K562 (cell line): ENCODE measurements at regions not wholly inside any gene's neighbourhood (a gene's known extent, or its start where the extent isn't known, plus 50 kb on each side); places are given as distances from the start of the nearest gene placed in this dataset.

Experiments
- BCOR ChIP-seq: fragments of 450-650 bp; IDR thresholded peaks from 2 replicates; pipeline ENCODE4 v1.6.1; 2016
- CHD4 ChIP-seq: fragments of 200-600 bp; sonication (generic); IDR thresholded peaks from 3 replicates; pipeline ENCODE4 v1.6.1; 2012; ENCODE audit warnings: low read depth, mild to moderate bottlenecking, mixed read lengths, low read length, inconsistent platforms; ENCODE audit not compliant: insufficient read depth, insufficient replicate concordance, poor library complexity, severe bottlenecking
- ETV5 ChIP-seq: sonication (generic); formaldehyde crosslinking; IDR thresholded peaks from 2 replicates; pipeline ENCODE4 v1.4.0; 2020; ENCODE audit warnings: low read depth, mild to moderate bottlenecking, missing genetic modification reagents
- FOXA3 ChIP-seq, 2 experiments: fragments of 450-650 bp in 1 of 2; sonication (generic) in 1 of 2; formaldehyde crosslinking; IDR thresholded peaks in 1 of 2; conservative IDR thresholded peaks in 1 of 2; 2 replicates each; pipeline versions ENCODE4 v1.4.0 to v1.8.0; 2020 to 2022; ENCODE audit warnings: mild to moderate bottlenecking in 2 of 2, missing genetic modification reagents in 1 of 2
- NONO ChIP-seq, 2 experiments: fragments of 200-400 bp in 1 of 2; fragments of 450-650 bp in 1 of 2; formaldehyde crosslinking in 1 of 2; IDR thresholded peaks; 2 replicates each; pipeline ENCODE4 v1.6.1; 2017; ENCODE audit warnings: low read depth in 2 of 2, mild to moderate bottlenecking in 2 of 2, moderate library complexity in 2 of 2, low read length in 1 of 2
- RBM39 ChIP-seq: fragments of 200-400 bp; formaldehyde crosslinking; optimal IDR thresholded peaks from 2 replicates; pipeline ENCODE3; 2018; ENCODE audit warnings: low read depth, low read length
- TF ChIP-seq, protein P1 (sequence below): fragments of 450-650 bp; IDR thresholded peaks from 2 replicates; pipeline ENCODE4 v1.6.1; 2016
- TF ChIP-seq, protein P2 (sequence below): fragments of 250-450 bp; sonication (Bioruptor Pico); IDR thresholded peaks from 2 replicates; pipeline ENCODE4 v1.4.0; 2020; ENCODE audit warnings: mild to moderate bottlenecking, moderate library complexity
- TF ChIP-seq, protein P3 (sequence below): sonication (generic); formaldehyde crosslinking; IDR thresholded peaks from 2 replicates; pipeline ENCODE4 v1.8.0; 2023; ENCODE audit warnings: mild to moderate bottlenecking, missing genetic modification reagents

DNA sequence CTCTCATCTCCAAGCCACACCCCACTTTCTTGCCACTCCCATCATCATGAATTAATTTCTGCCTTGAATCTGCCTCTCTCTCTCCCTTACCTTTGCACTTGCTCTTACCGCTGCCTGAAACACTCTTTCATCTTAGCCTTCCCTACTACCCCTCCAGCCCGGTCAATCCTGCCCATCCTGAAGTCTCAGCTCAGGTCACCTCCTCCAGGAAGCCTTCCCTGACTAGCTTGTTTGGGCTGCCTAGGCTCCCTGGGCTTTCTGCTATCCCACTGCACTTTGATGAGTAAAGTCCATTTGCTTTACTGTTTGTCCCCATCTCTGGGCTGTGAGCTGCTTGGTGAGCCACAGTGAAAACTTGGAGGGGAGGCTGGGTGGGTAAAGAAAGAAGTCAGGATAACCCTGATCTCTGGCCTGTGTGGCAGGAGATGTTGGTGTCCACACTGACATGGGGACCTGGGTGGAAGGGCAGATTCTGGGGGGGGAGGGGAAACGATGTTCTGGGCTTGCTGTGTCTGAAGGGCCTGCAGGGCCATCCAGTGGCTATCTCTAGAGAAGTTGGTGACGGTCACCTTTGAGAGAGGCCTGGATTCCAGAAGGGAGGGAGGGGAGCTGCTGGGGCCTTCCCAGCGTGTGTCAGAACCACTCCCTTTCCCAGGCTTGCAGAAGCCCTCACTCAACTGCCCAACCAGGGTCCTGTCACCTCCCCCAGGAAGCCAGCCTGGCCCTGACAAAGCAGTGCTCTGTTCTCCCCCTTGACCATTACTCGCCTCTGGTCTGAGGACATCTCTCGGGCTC is 75.0 kb upstream of the DAB2IP start (continued):
- no peak for TF ChIP-seq NONO (IDR thresholded peaks at IDR 0.05; ENCODE audit: low read depth in 2 of 2, low read length in 1 of 2)
- no peak for TF ChIP-seq RBM39
- TF ChIP-seq CHD4 = no peak
- TF ChIP-seq, protein P1, sequence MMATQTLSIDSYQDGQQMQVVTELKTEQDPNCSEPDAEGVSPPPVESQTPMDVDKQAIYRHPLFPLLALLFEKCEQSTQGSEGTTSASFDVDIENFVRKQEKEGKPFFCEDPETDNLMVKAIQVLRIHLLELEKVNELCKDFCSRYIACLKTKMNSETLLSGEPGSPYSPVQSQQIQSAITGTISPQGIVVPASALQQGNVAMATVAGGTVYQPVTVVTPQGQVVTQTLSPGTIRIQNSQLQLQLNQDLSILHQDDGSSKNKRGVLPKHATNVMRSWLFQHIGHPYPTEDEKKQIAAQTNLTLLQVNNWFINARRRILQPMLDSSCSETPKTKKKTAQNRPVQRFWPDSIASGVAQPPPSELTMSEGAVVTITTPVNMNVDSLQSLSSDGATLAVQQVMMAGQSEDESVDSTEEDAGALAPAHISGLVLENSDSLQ = no peak
- TF ChIP-seq FOXA3 (CRISPR knock-in tag; conservative IDR thresholded peaks at IDR 0.05 in 1 of 2, IDR thresholded peaks at IDR 0.05 in 1 of 2) = no peak
- TF ChIP-seq, protein P2, sequence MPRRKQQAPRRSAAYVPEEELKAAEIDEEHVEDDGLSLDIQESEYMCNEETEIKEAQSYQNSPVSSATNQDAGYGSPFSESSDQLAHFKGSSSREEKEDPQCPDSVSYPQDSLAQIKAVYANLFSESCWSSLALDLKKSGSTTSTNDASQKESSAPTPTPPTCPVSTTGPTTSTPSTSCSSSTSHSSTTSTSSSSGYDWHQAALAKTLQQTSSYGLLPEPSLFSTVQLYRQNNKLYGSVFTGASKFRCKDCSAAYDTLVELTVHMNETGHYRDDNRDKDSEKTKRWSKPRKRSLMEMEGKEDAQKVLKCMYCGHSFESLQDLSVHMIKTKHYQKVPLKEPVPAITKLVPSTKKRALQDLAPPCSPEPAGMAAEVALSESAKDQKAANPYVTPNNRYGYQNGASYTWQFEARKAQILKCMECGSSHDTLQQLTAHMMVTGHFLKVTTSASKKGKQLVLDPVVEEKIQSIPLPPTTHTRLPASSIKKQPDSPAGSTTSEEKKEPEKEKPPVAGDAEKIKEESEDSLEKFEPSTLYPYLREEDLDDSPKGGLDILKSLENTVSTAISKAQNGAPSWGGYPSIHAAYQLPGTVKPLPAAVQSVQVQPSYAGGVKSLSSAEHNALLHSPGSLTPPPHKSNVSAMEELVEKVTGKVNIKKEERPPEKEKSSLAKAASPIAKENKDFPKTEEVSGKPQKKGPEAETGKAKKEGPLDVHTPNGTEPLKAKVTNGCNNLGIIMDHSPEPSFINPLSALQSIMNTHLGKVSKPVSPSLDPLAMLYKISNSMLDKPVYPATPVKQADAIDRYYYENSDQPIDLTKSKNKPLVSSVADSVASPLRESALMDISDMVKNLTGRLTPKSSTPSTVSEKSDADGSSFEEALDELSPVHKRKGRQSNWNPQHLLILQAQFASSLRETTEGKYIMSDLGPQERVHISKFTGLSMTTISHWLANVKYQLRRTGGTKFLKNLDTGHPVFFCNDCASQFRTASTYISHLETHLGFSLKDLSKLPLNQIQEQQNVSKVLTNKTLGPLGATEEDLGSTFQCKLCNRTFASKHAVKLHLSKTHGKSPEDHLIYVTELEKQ (CRISPR knock-in tag) = no peak
- TF ChIP-seq ETV5 (CRISPR knock-in tag) = no peak
- TF ChIP-seq, protein P3, sequence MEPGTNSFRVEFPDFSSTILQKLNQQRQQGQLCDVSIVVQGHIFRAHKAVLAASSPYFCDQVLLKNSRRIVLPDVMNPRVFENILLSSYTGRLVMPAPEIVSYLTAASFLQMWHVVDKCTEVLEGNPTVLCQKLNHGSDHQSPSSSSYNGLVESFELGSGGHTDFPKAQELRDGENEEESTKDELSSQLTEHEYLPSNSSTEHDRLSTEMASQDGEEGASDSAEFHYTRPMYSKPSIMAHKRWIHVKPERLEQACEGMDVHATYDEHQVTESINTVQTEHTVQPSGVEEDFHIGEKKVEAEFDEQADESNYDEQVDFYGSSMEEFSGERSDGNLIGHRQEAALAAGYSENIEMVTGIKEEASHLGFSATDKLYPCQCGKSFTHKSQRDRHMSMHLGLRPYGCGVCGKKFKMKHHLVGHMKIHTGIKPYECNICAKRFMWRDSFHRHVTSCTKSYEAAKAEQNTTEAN (CRISPR knock-in tag) = no peak
- peak; percentile 60 for TF ChIP-seq BCOR
- TF ChIP-seq, all 486 proteins: peak for 6
